Activated CD8-positive, alpha-beta T cell treated with anti-CD3 and anti-CD28 coated beads, Interleukin-2, amount 10 ng/mL, durations not matched to agents 7 days and 5 days (primary cell): ENCODE measurements at regions not wholly inside any gene's neighbourhood (a gene's known extent, or its start where the extent isn't known, plus 50 kb on each side); places are given as distances from the start of the nearest gene placed in this dataset.
A peak's percentile ranks its signal among the peaks of the same experiment; 100 is the strongest.

Experiments
- ATAC-seq: fragments of 150-1000 bp; cut with Tn5 transposase; one replicate; pipeline ENCODE4 v1.10.0; 2021; ENCODE audit warnings: moderate library complexity
- CTCF ChIA-PET: fragments of 350-600 bp; sonication (Branson Sonifier 250); formaldehyde crosslinking; loops from one replicate; lab custom pipeline; 2021; ENCODE audit warnings: antibody characterized with exemption; lab: Charles Lee
- POLR2A ChIA-PET: fragments of 350-600 bp; sonication (Branson Sonifier 250); formaldehyde crosslinking; loops from one replicate; lab custom pipeline; 2021; ENCODE audit warnings: antibody characterized with exemption; lab: Charles Lee
- DNase-seq: peaks from one replicate; pipeline ENCODE4 v3.0.0-alpha.2; 2020
- H3K27ac Mint-ChIP-seq: one replicate; pipeline ENCODE4 v1.8.0; 2021; ENCODE audit warnings: mild to moderate bottlenecking, mixed read lengths
- H3K27me3 Mint-ChIP-seq: one replicate; pipeline ENCODE4 v1.8.0; 2021; ENCODE audit warnings: low read depth, mixed read lengths
- H3K36me3 Mint-ChIP-seq: one replicate; pipeline ENCODE4 v1.8.0; 2021; ENCODE audit warnings: low read depth, mixed read lengths
- H3K4me1 Mint-ChIP-seq: one replicate; pipeline ENCODE4 v1.8.0; 2021; ENCODE audit warnings: low read depth, mixed read lengths
- H3K4me3 Mint-ChIP-seq: one replicate; pipeline ENCODE4 v1.8.0; 2021; ENCODE audit warnings: mild to moderate bottlenecking, mixed read lengths
- H3K9me3 Mint-ChIP-seq: one replicate; pipeline ENCODE4 v1.8.0; 2022; ENCODE audit warnings: mixed read lengths; ENCODE audit not compliant: insufficient read depth

GRCh38 chr15:69505956-69506556 lies 53.4 kb downstream of the RPLP1 start:
- ChIA-PET POLR2A (no interaction called here), CTCF (interaction anchor here (1.8 kb wide), 1 partner anchor 30 kb away, joined by 6 read pairs; no protein-coding TSS in a partner anchor)
- peaks cover 6% of the 10 kb centered on the region for H3K4me1 Mint-ChIP-seq

GRCh38 chr15:69508659-69509058 lies 56.0 kb downstream of the RPLP1 start:
- H3K27ac Mint-ChIP-seq, result no peak overlapping the region
- POLR2A ChIA-PET, result no interaction called here

More at GRCh38 chr15:69505956-69506556, 53.4 kb downstream of the RPLP1 start:
- H3K27me3 Mint-ChIP-seq, result peaks cover 9% of the 10 kb centered on the region
- H3K36me3 Mint-ChIP-seq, result no peaks in the 10 kb centered on the region
- H3K9me3 Mint-ChIP-seq, result no peaks in the 10 kb centered on the region
- no peak overlapping the region for H3K27ac Mint-ChIP-seq
- no peak overlapping the region for H3K4me3 Mint-ChIP-seq
- no peak for ATAC-seq
- no peak for DNase-seq

GRCh38 chr15:69509131-69509530 lies 56.5 kb downstream of the RPLP1 start:
- ATAC-seq (no peak), DNase-seq (peak; percentile 24)
- Mint-ChIP-seq H3K9me3 (no peaks in the 10 kb centered on the region), H3K36me3 (no peaks in the 10 kb centered on the region), H3K4me1 (peaks cover 8% of the 10 kb centered on the region), H3K27ac (no peak overlapping the region), H3K4me3 (no peak overlapping the region), H3K27me3 (peaks cover 18% of the 10 kb centered on the region)
- ChIA-PET CTCF (interaction anchor here (1.6 kb wide), 2 partner anchors 15 to 31 kb away, joined by 5 read pairs; no protein-coding TSS in a partner anchor), POLR2A (no interaction called here)

More at GRCh38 chr15:69508659-69509058, 56.0 kb downstream of the RPLP1 start:
- H3K4me1 Mint-ChIP-seq, result peaks cover 8% of the 10 kb centered on the region
- H3K36me3 Mint-ChIP-seq, result no peaks in the 10 kb centered on the region
- peaks cover 18% of the 10 kb centered on the region for H3K27me3 Mint-ChIP-seq
- DNase-seq (no peak), ATAC-seq (no peak)
- CTCF ChIA-PET, result interaction anchor here (1.6 kb wide), 2 partner anchors 16 to 30 kb away, joined by 5 read pairs; no protein-coding TSS in a partner anchor
- H3K9me3 Mint-ChIP-seq, result no peaks in the 10 kb centered on the region
- no peak overlapping the region for H3K4me3 Mint-ChIP-seq

- H3K36me3 Mint-ChIP-seq, result no peaks in the 10 kb centered on the region
- ChIA-PET CTCF (interaction anchor here (0.9 to 1.0 kb wide), 2 partner anchors 10 to 1127 kb away, joined by 3 read pairs; no protein-coding TSS in a partner anchor), POLR2A (no interaction called here)
- H3K27ac Mint-ChIP-seq, result no peak overlapping the region
- DNase-seq (no peak), ATAC-seq (no peak)
- no peaks in the 10 kb centered on the region for H3K9me3 Mint-ChIP-seq
- H3K4me3 Mint-ChIP-seq, result no peak overlapping the region
- peaks cover 21% of the 10 kb centered on the region for H3K27me3 Mint-ChIP-seq
- peaks cover 8% of the 10 kb centered on the region for H3K4me1 Mint-ChIP-seq
These were observed 57.9 kb downstream of the RPLP1 start for GRCh38 chr15:69510556-69510955.

- POLR2A ChIA-PET, result no interaction called here
- Mint-ChIP-seq H3K4me1 (peaks cover 8% of the 10 kb centered on the region), H3K9me3 (no peaks in the 10 kb centered on the region), H3K27me3 (peaks cover 21% of the 10 kb centered on the region), H3K27ac (no peak overlapping the region), H3K4me3 (no peak overlapping the region), H3K36me3 (no peaks in the 10 kb centered on the region)
- ATAC-seq, result no peak
- CTCF ChIA-PET, result interaction anchor here (0.9 kb wide), 1 partner anchor 9 kb away, joined by 3 read pairs; no protein-coding TSS in a partner anchor
- DNase-seq, result no peak
These were observed 58.4 kb downstream of the RPLP1 start for GRCh38 chr15:69511015-69511414.

GRCh38 chr15:69511716-69512340 lies 59.2 kb downstream of the RPLP1 start:
- ATAC-seq (no peak), DNase-seq (no peak)
- no peaks in the 10 kb centered on the region for H3K9me3 Mint-ChIP-seq
- peaks cover 26% of the 10 kb centered on the region for H3K27me3 Mint-ChIP-seq
- H3K4me3 Mint-ChIP-seq, result no peak overlapping the region
- no peaks in the 10 kb centered on the region for H3K36me3 Mint-ChIP-seq
- POLR2A ChIA-PET, result no interaction called here
- H3K4me1 Mint-ChIP-seq, result peaks cover 8% of the 10 kb centered on the region
- CTCF ChIA-PET, result no interaction called here
- H3K27ac Mint-ChIP-seq, result no peak overlapping the region

- Mint-ChIP-seq H3K27me3 (peaks cover 27% of the 10 kb centered on the region), H3K27ac (no peak overlapping the region), H3K4me1 (peaks cover 8% of the 10 kb centered on the region), H3K4me3 (no peak overlapping the region), H3K9me3 (no peaks in the 10 kb centered on the region), H3K36me3 (no peaks in the 10 kb centered on the region)
- ATAC-seq, result no peak
- no peak for DNase-seq
- ChIA-PET CTCF (interaction anchor here (0.8 to 1.4 kb wide), 3 partner anchors 8 to 953 kb away, joined by 3 to 4 read pairs (median 4); no protein-coding TSS in a partner anchor), POLR2A (no interaction called here)
These were observed 60.9 kb downstream of the RPLP1 start for GRCh38 chr15:69513450-69513960.

- CTCF ChIA-PET, result interaction anchor here (0.8 to 1.4 kb wide), 2 partner anchors 8 to 953 kb away, joined by 3 to 4 read pairs; no protein-coding TSS in a partner anchor
- ATAC-seq, result no peak
- H3K4me1 Mint-ChIP-seq, result peaks cover 8% of the 10 kb centered on the region
- no peaks in the 10 kb centered on the region for H3K36me3 Mint-ChIP-seq
- no peak for DNase-seq
- H3K4me3 Mint-ChIP-seq, result no peak overlapping the region
- no peak overlapping the region for H3K27ac Mint-ChIP-seq
- POLR2A ChIA-PET, result no interaction called here
- H3K9me3 Mint-ChIP-seq, result no peaks in the 10 kb centered on the region
- H3K27me3 Mint-ChIP-seq, result peaks cover 30% of the 10 kb centered on the region
These were observed 61.4 kb downstream of the RPLP1 start for GRCh38 chr15:69513986-69514385.

- H3K4me3 Mint-ChIP-seq, result no peak overlapping the region
- DNase-seq (no peak), ATAC-seq (no peak)
- ChIA-PET CTCF (no interaction called here), POLR2A (no interaction called here)
- H3K27ac Mint-ChIP-seq, result no peak overlapping the region
- no peaks in the 10 kb centered on the region for H3K36me3 Mint-ChIP-seq
- peaks cover 30% of the 10 kb centered on the region for H3K27me3 Mint-ChIP-seq
- peaks cover 4% of the 10 kb centered on the region for H3K4me1 Mint-ChIP-seq
- H3K9me3 Mint-ChIP-seq, result no peaks in the 10 kb centered on the region
These were observed 62.9 kb downstream of the RPLP1 start for GRCh38 chr15:69515508-69515907.

- Mint-ChIP-seq H3K4me1 (peaks cover 3% of the 10 kb centered on the region), H3K4me3 (no peak overlapping the region), H3K36me3 (no peaks in the 10 kb centered on the region), H3K27me3 (peaks cover 34% of the 10 kb centered on the region), H3K9me3 (no peaks in the 10 kb centered on the region), H3K27ac (no peak overlapping the region)
- ATAC-seq (no peak), DNase-seq (no peak)
- ChIA-PET CTCF (no interaction called here), POLR2A (no interaction called here)
These were observed 63.3 kb downstream of the RPLP1 start for GRCh38 chr15:69515926-69516325.

GRCh38 chr15:69517052-69517451 lies 64.4 kb downstream of the RPLP1 start:
- Mint-ChIP-seq H3K4me1 (no peaks in the 10 kb centered on the region), H3K9me3 (no peaks in the 10 kb centered on the region), H3K36me3 (no peaks in the 10 kb centered on the region), H3K4me3 (no peak overlapping the region), H3K27ac (no peak overlapping the region), H3K27me3 (peaks cover 28% of the 10 kb centered on the region)
- CTCF ChIA-PET, result no interaction called here
- DNase-seq (no peak), ATAC-seq (no peak)
- POLR2A ChIA-PET, result no interaction called here

GRCh38 chr15:69518806-69519205 lies 66.2 kb downstream of the RPLP1 start:
- ATAC-seq, result no peak
- POLR2A ChIA-PET, result no interaction called here
- Mint-ChIP-seq H3K4me1 (peaks cover 5% of the 10 kb centered on the region), H3K27me3 (peaks cover 24% of the 10 kb centered on the region), H3K9me3 (no peaks in the 10 kb centered on the region), H3K36me3 (no peaks in the 10 kb centered on the region), H3K27ac (no peak overlapping the region), H3K4me3 (no peak overlapping the region)
- no peak for DNase-seq
- CTCF ChIA-PET, result no interaction called here
